ENCODE measurements at regions not wholly inside any gene's neighbourhood (a gene's known extent, or its start where the extent isn't known, plus 50 kb on each side); places are given as distances from the start of the nearest gene placed in this dataset.
"Not testable (repeated sequence)": the region's sequence is repeated elsewhere in the genome, so short reads cannot be mapped to it uniquely, and the experiment has no call there.

GRCh38 chr18:76610933-76611749, 116.1 kb upstream of the ZNF516 start:
- DNase-seq (ENCODE audit: low read depth in 2 of 2, low spot score in 1 of 2), result no peak

GRCh38 chr18:76610012-76610411, 115.0 kb upstream of the ZNF516 start:
- no peak for DNase-seq (ENCODE audit: low read depth in 2 of 2, low spot score in 1 of 2)

DNA sequence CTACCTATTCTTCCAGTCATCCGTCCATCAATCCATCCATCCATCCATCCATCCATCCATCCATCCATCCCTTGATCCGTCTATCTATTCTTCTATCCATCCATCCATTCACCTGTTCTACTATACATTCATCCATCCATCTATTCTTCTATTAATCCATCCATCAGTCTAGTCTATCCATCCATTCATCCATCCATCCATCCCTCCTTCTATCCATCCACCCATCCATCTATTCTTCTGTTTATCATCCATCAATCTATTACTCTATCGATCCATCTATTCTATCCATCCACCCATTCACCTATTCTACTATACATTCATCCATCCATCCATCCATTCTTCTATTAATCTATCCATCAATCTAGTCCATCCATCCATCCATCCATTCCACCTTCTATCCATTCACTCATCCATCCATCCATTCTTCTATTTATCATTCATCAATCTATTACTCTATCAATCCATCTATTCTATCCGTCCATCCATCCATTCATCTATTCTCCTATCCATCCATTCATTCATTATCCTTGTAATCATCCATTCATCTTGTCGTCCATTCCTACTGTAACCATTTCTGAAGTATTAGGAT, 110.4 kb upstream of the ZNF516 start:
- no peak for DNase-seq (ENCODE audit: low read depth in 2 of 2, low spot score in 1 of 2)

DNA sequence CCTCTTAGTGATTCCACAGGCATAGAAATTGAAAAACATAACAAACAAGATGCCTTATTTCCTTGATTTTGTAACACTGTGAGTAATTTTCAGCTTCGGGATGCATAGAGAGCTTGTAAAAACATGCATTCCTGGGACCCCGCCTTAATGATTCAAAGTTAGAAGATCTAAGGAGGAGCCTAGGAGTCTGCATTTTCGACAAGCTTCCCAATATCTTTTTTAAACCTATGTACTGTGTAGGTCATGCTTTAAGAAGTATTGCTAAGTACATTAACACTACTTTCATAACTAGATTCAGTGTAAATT, 109.8 kb upstream of the ZNF516 start:
- no peak for DNase-seq (ENCODE audit: low read depth in 2 of 2, low spot score in 1 of 2)

DNA sequence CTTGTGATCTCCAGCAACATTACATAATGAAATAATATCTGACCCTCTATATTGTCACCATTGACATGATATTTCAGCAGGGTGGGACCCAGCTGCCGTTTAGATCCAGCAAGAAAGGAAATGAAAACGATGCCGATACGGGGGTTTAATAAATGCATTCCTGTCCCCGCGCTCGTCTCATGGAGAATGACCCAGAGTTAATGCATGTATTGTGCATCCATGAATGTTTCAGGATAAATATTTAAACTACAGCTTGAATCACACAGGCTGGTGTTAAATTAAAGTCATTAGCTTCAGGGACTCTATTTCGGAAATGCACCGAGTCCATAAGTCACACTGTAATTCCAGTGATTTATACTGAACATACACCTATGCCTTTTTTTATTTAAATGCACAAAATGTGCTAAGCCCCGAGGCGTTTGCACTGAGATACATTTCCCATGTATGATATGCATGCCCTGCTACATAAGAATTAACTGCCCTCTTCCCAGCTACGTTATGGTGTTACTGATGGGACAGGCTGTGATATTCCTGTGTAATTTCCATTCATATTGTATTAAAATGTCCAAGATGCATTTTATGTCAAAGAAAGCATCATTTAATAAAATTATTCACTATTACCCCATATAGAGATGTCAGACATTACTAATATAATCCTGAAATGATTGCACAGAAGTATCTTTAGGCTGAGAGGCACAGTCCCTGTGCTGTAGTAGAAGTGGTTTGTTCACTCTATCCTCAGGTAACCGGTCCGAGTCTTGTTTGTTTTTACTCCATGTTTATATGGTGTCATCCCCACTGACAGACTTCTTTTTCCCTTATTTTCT, 109.3 kb upstream of the ZNF516 start:
- no peak for DNase-seq (ENCODE audit: low read depth in 2 of 2, low spot score in 1 of 2)

DNA sequence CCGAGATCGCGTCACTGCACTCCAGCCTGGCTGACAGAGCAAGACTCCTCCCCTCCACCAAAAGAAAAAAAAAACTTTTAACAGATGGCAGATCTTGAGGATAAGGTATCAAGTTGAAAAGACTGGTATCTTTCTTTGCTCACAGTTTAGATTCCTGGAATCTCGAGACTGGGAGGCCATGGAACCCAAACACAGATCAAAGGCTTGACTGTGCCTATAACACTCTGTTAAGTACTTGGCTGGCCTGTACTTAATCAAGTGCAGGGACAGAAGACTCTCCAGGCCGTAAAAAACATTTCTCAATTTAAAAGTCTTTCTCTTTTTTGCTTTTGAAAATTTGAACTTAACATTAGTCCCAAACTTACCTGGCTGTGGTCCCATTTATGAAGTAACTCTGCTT, 107.1 kb upstream of the ZNF516 start:
- no peak for DNase-seq (ENCODE audit: low read depth in 2 of 2, low spot score in 1 of 2)

DNA sequence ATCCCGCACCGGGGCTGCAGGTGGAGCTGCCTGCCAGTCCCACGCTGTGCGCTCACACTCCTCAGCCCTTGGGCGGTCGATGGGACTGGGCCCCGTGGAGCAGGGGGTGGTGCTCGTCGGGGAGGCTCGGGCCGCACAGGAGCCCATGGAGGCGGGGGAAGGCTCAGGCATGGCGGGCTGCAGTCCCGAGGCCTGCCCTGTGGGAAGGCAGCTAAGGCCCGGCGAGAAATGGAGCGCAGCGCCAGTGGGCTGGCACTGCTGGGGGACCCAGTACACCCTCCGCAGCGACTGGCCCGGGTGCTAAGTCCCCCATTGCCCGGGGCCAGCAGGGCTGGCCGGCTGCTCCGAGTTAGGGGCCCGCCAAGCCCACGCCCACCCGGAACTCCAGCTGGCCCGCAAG, 105.0 kb upstream of the ZNF516 start:
- not testable (repeated sequence) for DNase-seq (ENCODE audit: low read depth in 2 of 2, low spot score in 1 of 2)

GRCh38 chr18:76594966-76595365, 99.9 kb upstream of the ZNF516 start:
- DNase-seq (ENCODE audit: low read depth in 2 of 2, low spot score in 1 of 2), result no peak

DNA sequence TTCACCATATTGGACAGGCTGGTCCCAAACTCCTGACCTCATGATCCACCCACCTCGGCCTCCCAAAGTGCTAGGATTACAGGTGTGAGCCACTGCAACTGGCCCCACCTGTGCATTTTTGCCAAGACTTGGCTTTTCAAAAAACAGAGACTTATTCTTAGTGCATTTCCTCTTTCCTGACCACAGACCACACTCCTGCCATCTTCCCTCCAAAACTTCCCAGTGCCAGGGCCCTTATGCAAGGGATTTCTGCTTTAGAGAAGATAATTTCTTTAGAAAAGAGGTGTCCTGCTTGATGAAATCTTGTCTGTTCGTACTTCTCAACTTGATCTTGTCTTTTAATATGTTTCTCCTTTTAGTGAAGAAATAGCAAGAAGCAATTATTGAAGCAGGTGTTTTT, 98.8 kb upstream of the ZNF516 start:
- DNase-seq (ENCODE audit: low read depth in 2 of 2, low spot score in 1 of 2), result no peak

DNA sequence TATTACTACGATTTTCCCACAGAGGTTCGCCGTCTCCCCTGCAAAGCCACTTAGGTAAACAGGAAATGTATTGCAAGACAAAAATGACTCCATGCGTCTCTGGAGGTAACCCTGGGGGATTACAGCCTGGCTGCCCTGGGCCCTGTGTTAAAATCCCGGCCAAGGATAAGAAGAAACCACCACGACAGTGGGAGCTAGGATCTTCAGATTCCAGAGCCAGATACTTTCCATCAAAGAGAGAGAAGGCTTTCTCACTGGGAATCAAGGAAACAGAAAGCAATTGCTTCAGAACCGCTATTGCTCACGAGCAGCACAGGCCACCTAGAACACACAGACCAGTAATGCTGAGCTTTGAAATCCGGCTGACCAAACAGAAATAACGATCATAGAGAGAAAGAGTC, 97.9 kb upstream of the ZNF516 start:
- no peak for DNase-seq (ENCODE audit: low read depth in 2 of 2, low spot score in 1 of 2)

DNA sequence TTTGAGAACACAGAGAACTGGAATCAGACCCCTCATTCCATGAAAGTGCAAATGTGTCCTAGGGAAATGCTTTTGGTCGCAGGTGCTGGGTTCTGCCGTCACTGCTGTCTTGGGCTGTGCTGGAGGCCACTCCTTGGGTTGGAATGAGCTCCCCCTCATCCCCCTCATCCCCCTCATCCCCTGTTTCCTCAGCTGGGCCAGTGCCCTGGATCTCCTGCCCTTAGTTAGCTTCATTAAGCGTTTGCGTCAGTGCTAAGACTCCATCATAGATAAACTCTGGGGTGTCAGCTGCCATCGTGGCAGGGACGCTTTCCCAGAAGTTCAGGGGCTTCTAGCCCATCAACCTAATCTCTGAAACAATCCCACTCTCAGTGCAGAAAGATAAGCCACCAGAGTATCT, 97.1 kb upstream of the ZNF516 start:
- no peak for DNase-seq (ENCODE audit: low read depth in 2 of 2, low spot score in 1 of 2)

DNA sequence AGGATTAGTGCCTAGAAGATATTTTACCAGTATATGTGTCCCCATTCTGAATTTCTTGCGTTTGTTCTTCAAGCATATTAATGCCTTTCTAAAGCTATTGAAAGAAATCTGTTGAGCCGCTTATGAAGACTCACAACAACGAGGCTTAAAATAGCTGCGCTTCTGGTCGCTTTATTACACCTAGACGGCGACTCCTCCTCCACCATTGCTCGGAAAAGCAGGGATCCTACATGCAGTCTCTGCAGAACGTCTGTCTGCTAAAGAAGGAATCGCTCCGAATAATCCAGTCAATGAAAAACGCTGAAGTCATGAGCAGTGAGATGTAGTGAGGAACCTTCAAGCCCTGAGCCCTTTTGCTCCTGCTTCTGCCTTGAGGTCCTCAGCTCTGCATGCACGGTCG, 94.8 kb upstream of the ZNF516 start:
- DNase-seq (ENCODE audit: low read depth in 2 of 2, low spot score in 1 of 2), result no peak

GRCh38 chr18:76589316-76589715, 94.3 kb upstream of the ZNF516 start:
- no peak for DNase-seq (ENCODE audit: low read depth in 2 of 2, low spot score in 1 of 2)

DNA sequence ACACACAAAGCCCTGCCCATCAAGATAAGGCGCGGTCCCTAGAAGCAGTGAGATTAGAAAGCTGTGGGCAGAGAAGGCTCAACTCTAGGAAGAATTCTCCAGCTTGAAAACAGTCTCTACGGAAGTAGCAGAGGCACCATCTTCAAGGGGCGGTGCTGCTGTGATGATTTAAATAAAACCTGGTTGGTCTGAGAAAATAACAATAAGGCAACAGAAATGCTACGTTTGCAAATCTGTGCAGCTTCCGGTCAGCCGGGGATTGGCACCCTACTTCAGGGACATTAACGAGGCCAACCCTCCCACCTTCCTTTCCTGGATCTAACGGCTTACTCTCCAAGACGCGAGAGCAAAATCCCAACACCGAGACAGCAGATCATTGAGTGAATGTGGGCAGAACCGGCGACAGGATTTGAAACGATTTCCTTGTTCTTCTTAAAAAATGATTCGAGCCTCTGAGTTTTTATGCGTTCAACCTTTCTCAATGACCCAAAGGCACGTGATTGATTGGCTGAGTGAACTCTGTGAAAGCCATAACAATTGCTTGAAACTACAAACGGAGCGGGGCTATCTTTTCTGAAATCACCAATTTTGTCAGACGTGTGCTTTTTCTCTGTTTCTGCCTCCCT, 93.7 kb upstream of the ZNF516 start:
- no peak for DNase-seq (ENCODE audit: low read depth in 2 of 2, low spot score in 1 of 2)

DNA sequence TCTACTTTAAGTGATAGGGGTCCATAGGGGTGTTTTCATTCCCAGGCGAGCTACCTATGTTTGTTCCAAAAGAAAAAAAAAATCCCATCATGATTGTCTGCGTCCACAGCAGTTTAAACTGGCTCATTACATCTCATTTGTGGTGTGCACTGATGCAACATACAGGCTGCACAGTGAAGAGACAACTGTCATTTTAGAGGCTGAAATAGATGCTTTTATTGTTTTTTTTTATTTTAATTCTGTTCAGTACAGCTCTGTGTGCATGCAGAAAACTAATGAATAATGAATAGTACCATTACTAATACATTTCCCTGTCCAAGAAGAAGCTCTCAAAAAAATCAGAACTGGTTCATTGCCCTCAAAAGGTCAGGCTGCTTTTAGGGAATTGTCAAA, 92.8 kb upstream of the ZNF516 start:
- DNase-seq (ENCODE audit: low read depth in 2 of 2, low spot score in 1 of 2), result no peak

DNA sequence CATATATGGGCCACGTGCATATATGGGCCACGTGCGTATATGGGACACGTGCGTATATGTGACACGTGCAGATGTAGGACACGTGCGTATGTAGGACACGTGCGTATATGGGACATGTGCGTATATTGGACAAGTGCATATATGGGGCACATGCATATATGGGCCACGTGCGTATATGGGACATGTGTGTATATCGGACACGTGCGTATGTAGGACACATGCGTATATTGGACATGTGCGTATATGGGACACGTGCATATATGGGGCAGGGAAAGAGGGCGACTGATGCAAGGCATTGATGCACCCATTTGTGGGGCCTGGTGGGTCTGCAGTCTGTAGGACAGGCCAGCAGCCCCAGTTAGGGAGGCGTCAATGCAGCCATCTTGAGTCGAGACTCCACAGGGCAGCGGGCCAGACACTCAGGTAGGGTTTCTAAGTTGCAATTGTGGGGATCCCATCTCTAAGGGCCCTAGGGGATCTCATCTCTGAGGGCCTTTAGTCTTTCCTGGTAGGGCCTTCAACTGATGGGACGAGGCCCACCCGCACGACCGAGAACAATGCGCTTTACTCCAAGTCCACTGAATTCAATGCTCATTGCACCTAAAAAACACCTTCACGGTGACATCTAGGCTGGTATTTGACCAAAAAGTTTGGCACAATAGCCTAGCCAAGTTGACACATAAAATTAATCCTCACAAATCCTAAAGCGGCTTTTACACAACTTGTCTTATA, 92.3 kb upstream of the ZNF516 start:
- no peak for DNase-seq (ENCODE audit: low read depth in 2 of 2, low spot score in 1 of 2)

DNA sequence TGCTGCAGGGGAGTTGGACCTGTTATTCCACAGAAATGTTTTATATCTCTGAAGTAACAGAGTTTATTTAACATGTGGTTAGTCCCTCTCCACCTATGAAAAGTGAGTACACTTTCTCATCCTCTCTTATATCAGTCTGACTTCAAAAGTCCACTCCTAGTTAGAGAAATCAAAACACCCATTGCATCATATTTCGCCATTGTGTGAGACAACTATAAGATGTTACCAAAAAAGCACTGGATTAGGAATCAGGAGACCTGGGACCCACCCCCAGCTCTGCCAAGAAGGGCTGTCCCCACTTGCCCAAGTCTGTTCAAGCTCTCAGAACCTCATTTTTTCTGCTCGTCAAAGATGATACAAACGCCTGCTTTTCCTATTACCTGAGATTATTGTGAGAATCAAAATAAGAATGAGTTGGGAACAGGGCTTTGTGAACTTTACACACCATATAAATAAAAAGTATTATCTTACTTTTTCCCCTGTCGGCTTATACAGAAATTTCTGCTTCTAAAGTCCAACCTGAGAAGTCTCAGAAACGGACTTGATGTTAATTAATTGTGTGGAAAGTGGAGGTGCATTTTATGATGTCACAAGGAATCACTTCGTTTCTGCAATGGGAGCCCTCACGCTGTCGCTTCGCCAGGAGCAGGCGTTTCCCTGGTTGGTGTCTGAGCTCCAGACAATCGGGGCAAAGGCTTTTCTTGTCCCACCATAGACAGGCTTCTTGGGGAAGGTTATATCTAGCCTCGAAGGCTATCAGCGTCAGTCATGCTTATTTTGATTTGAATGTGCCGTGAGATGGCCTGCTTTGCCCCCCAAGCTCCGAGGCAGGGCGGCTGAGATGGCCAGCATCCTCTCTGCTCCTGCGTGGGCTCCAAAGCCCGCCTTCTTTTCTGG, 89.6 kb upstream of the ZNF516 start:
- DNase-seq (ENCODE audit: low read depth in 2 of 2, low spot score in 1 of 2), result no peak

GRCh38 chr18:76581261-76581660, 86.2 kb upstream of the ZNF516 start:
- no peak for DNase-seq (ENCODE audit: low read depth in 2 of 2, low spot score in 1 of 2)

GRCh38 chr18:76580288-76580962, 85.4 kb upstream of the ZNF516 start:
- DNase-seq (ENCODE audit: low read depth in 2 of 2, low spot score in 1 of 2), result no peak

- no peak for DNase-seq (ENCODE audit: low read depth in 2 of 2, low spot score in 1 of 2)
These were observed 84.3 kb upstream of the ZNF516 start for GRCh38 chr18:76579301-76579695.
